HFF-Myc (cell line): ENCODE measurements at regions not wholly inside any gene's neighbourhood (a gene's known extent, or its start where the extent isn't known, plus 50 kb on each side); places are given as distances from the start of the nearest gene placed in this dataset.

Source experiments
- DNase-seq: peaks from one replicate; pipeline ENCODE4 v3.0.0-alpha.2; 2011; ENCODE audit warnings: low read depth; ENCODE audit errors: extremely low read depth
- H3K4me3 ChIP-seq: replicated peaks from 2 replicates; pipeline ENCODE4 v1.5.1; 2011; ENCODE audit warnings: low read depth, mild to moderate bottlenecking, control low read depth, low read length
- TF ChIP-seq, protein P1 (sequence below): IDR thresholded peaks from 2 replicates; pipeline ENCODE4 v1.5.1; 2012; ENCODE audit warnings: mild to moderate bottlenecking, low read depth, low read length, control low read depth; ENCODE audit errors: missing control alignments

DNA sequence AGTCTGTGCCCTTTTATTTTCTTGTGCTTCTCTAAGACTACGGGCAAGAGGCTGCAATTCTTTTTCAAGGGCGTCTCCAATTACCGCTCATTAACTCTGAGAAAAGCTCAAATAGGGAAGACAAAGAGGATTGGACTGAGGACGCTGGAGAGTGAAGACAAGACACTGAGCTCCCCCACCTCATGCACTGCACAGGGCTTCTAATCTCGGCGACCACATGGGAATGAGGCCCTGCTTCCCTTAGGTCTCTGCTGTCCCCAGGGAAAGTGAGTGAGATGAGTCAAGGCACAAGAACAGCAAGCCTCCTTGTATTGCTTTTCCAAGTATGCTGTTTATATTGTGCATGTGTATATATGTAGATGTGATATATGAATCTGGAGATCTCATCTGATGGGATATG lies 392.2 kb upstream of the CFAP20DC start:
- TF ChIP-seq, protein P1, sequence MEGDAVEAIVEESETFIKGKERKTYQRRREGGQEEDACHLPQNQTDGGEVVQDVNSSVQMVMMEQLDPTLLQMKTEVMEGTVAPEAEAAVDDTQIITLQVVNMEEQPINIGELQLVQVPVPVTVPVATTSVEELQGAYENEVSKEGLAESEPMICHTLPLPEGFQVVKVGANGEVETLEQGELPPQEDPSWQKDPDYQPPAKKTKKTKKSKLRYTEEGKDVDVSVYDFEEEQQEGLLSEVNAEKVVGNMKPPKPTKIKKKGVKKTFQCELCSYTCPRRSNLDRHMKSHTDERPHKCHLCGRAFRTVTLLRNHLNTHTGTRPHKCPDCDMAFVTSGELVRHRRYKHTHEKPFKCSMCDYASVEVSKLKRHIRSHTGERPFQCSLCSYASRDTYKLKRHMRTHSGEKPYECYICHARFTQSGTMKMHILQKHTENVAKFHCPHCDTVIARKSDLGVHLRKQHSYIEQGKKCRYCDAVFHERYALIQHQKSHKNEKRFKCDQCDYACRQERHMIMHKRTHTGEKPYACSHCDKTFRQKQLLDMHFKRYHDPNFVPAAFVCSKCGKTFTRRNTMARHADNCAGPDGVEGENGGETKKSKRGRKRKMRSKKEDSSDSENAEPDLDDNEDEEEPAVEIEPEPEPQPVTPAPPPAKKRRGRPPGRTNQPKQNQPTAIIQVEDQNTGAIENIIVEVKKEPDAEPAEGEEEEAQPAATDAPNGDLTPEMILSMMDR, result no peak
- no peak for DNase-seq
- no peak overlapping the region for H3K4me3 ChIP-seq

- no peak for DNase-seq
- no peak overlapping the region for H3K4me3 ChIP-seq
- TF ChIP-seq, protein P1, result no peak
Observed at GRCh38 chr3:59440285-59441028, 390.6 kb upstream of the CFAP20DC start.

- DNase-seq, result no peak
- TF ChIP-seq, protein P1, result no peak
- H3K4me3 ChIP-seq, result no peak overlapping the region
Observed at GRCh38 chr3:59438492-59438891, 388.7 kb upstream of the CFAP20DC start.

GRCh38 chr3:59436164-59436958 lies 386.5 kb upstream of the CFAP20DC start:
- H3K4me3 ChIP-seq, result no peak overlapping the region
- no peak for DNase-seq
- TF ChIP-seq, protein P1, result no peak

GRCh38 chr3:59433546-59433945 lies 383.7 kb upstream of the CFAP20DC start:
- TF ChIP-seq, protein P1, result no peak
- no peak for DNase-seq

DNA sequence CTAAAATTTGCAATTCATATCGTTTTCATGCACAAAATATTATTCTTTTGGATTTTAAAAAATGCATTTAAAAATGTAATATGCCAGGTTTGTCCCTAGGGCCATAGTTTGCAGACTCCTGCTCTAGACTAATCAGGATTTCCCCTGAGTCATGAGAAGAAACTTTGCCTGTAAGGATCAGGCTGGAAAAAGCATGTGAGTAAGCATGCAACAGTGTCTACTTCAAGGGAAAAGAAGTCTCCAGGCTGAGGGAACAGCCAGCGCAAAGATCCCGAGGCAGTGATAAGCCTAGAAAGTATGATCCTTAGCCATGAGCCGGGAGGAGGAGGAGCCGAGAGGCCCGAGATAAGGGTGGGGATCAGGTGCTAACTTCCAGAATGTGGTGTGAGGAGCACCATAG lies 382.8 kb upstream of the CFAP20DC start:
- TF ChIP-seq, protein P1, result no peak
- DNase-seq, result no peak
- no peak overlapping the region for H3K4me3 ChIP-seq

More at GRCh38 chr3:59433546-59433945, 383.7 kb upstream of the CFAP20DC start:
- H3K4me3 ChIP-seq, result no peak overlapping the region
